Neuronal stem cell (in vitro differentiated cells): ENCODE measurements at regions not wholly inside any gene's neighbourhood (a gene's known extent, or its start where the extent isn't known, plus 50 kb on each side); places are given as distances from the start of the nearest gene placed in this dataset.

Experiments used
- DNase-seq: peaks from one replicate; pipeline ENCODE4 v3.0.0-alpha.2; 2013; ENCODE audit warnings: low spot score
- H2AFZ ChIP-seq: one replicate; pipeline ENCODE4 v1.6.1; 2013; ENCODE audit warnings: mild to moderate bottlenecking, low read length, inconsistent platforms
- H2AK5ac ChIP-seq: 2 replicates; pipeline ENCODE4 v1.6.1; 2013; ENCODE audit warnings: low read depth, mild to moderate bottlenecking, inconsistent platforms, low read length, moderate library complexity, mixed read lengths
- H2BK120ac ChIP-seq: 2 replicates; pipeline ENCODE4 v1.6.1; 2013; ENCODE audit warnings: low read depth, mild to moderate bottlenecking, inconsistent platforms, low read length, moderate library complexity, mixed read lengths
- H2BK12ac ChIP-seq: one replicate; pipeline ENCODE4 v1.6.1; 2013; ENCODE audit warnings: low read length, inconsistent platforms
- H2BK15ac ChIP-seq: 2 replicates; pipeline ENCODE4 v1.6.1; 2013; ENCODE audit warnings: mild to moderate bottlenecking, low read length, inconsistent platforms, mixed read lengths
- H2BK5ac ChIP-seq: one replicate; pipeline ENCODE4 v1.6.1; 2013; ENCODE audit warnings: inconsistent platforms, mild to moderate bottlenecking, low read length, moderate library complexity
- H3K14ac ChIP-seq: one replicate; pipeline ENCODE4 v1.6.1; 2013; ENCODE audit warnings: low read length, inconsistent platforms
- H3K18ac ChIP-seq: 2 replicates; pipeline ENCODE4 v1.6.1; 2013; ENCODE audit warnings: low read length, inconsistent platforms
- H3K23ac ChIP-seq: 2 replicates; pipeline ENCODE4 v1.6.1; 2013; ENCODE audit warnings: low read depth, mild to moderate bottlenecking, mixed read lengths, low read length, inconsistent platforms; ENCODE audit not compliant: poor library complexity
- H3K27ac ChIP-seq: replicated peaks from 3 replicates; pipeline ENCODE4 v1.5.1; 2013; ENCODE audit warnings: low read length, inconsistent platforms
- H3K27me3 ChIP-seq, 3 experiments: 2 replicates each; pipeline ENCODE4 v1.6.1; 2013; ENCODE audit warnings: low read length in 3 of 3, mild to moderate bottlenecking in 2 of 3, inconsistent platforms in 1 of 3, low read depth in 1 of 3, mixed read lengths in 1 of 3, moderate library complexity in 1 of 3; ENCODE audit not compliant: control insufficient read depth in 3 of 3, insufficient read depth in 3 of 3
- H3K36me3 ChIP-seq, 2 donors: replicated peaks in 1 of 2; 2 replicates each; pipeline ENCODE4 v1.6.1; 2013; ENCODE audit warnings: low read length in 2 of 2; ENCODE audit not compliant: control insufficient read depth in 2 of 2, insufficient read depth in 2 of 2
- H3K4ac ChIP-seq: 2 replicates; pipeline ENCODE4 v1.6.1; 2013; ENCODE audit warnings: inconsistent platforms, mild to moderate bottlenecking, low read length, moderate library complexity
- H3K4me1 ChIP-seq, 2 donors: 1 replicate in 1 of 2; 2 replicates in 1 of 2; pipeline ENCODE4 v1.6.1; 2013; ENCODE audit warnings: low read length in 2 of 2, low read depth in 1 of 2; ENCODE audit not compliant: control insufficient read depth in 2 of 2, insufficient read depth in 1 of 2
- H3K4me2 ChIP-seq: one replicate; pipeline ENCODE4 v1.6.1; 2013; ENCODE audit warnings: mild to moderate bottlenecking, low read length, inconsistent platforms; ENCODE audit not compliant: insufficient read depth, poor library complexity, severe bottlenecking
- H3K4me3 ChIP-seq, 2 donors: 2 replicates each; pipeline ENCODE4 v1.5.1; 2013; ENCODE audit warnings: low read length in 2 of 2, mild to moderate bottlenecking in 2 of 2, inconsistent platforms in 1 of 2, moderate library complexity in 1 of 2
- H3K79me1 ChIP-seq: one replicate; pipeline ENCODE4 v1.6.1; 2013; ENCODE audit warnings: low read depth, mild to moderate bottlenecking, inconsistent platforms, low read length, moderate library complexity
- H3K9ac ChIP-seq: one replicate; pipeline ENCODE4 v1.6.1; 2013; ENCODE audit warnings: mild to moderate bottlenecking, low read depth, low read length, inconsistent platforms; ENCODE audit not compliant: poor library complexity
- H3K9me3 ChIP-seq, 2 donors: replicated peaks in 1 of 2; 2 replicates each; pipeline versions ENCODE3 to v1.6.1; 2013; ENCODE audit warnings: low read length in 2 of 2, mild to moderate bottlenecking in 2 of 2, inconsistent platforms in 1 of 2, low read depth in 1 of 2, mixed read lengths in 1 of 2, moderate library complexity in 1 of 2; ENCODE audit not compliant: control insufficient read depth in 2 of 2, insufficient read depth in 1 of 2
- H4K8ac ChIP-seq: one replicate; pipeline ENCODE4 v1.6.1; 2013; ENCODE audit warnings: low read depth, mild to moderate bottlenecking, inconsistent platforms, low read length, moderate library complexity
- H4K91ac ChIP-seq: one replicate; pipeline ENCODE4 v1.6.1; 2013; ENCODE audit warnings: low read length, low read depth, mild to moderate bottlenecking, inconsistent platforms; ENCODE audit not compliant: poor library complexity
- WGBS, 2 donors: extraction: QIAGEN DNeasy Blood & Tissue Kit; methylation state at CpG; one replicate each; pipeline ENCODE4 v1.1.7; 2013; ENCODE audit warnings: missing lambda C conversion rate in 2 of 2, mixed read lengths in 1 of 2; ENCODE audit not compliant: insufficient read length in 2 of 2, insufficient replicate concordance in 1 of 2; ENCODE audit errors: extremely low coverage in 2 of 2; 5-methylcytosine and 5-hydroxymethylcytosine counted together

DNA sequence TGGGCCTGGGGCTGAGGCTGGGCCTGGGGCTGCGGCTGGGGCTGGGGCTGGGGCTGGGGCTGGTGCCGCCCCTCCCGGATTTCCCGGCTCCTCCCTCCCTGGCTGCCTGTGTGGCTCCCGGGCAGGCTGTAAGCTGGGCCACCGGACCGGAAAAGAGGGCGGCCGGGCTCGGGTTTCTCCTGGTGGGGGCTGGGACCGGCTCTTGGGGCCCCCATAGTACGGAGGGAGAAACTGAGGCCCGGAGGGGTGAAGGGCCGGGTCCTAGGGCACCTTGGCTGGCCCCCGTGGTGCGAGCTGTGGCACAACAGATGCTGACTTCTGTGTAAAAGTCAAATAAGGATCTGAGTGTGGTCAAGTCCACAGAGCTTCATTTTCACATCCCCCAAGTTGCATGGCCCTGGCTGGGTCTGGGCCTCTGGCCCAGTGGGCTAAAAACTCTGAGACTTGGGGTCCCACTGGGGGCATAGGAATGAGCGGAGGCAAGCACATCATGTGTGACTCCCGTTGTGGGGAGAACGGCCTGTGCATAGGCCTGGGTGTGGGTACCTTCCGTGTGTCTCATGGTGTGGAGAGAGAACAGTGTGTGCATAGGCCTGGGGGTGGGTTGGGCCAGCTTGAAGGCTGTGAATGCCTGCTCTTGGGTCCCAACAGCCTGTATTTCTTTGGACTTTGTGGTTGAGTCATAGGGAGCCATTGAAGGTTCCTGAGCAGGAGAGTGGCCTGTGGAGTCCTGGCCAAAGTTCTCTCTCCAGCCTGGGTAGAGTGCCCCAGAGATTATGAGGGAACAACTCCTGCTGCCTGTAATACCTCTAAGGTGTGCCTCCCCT lies 123.9 kb upstream of the CIBAR2 start:
- Histone ChIP-seq H2BK12ac (peak overlapping the region; percentile 88), H2BK5ac (peak overlapping the region; percentile 84), H3K18ac (peak overlapping the region; percentile 97), H2BK15ac (peak overlapping the region; percentile 90), H3K14ac (no peak overlapping the region), H2BK120ac (peak overlapping the region; percentile 24), H3K36me3 (no peaks in the 10 kb centered on the region), H3K79me1 (peaks cover 2% of the 10 kb centered on the region), H3K4me2 (peak overlapping the region; percentile 98), H2AK5ac (peak overlapping the region; percentile 93), H3K4me3 (peak overlapping the region; percentile 17 to 39), H3K27me3 (peaks cover 0 to 11% (median 0%) of the 10 kb centered on the region in 3 experiments), H3K9ac (peak overlapping the region; percentile 30), H3K9me3 (no peaks in the 10 kb centered on the region), H3K27ac (no peak overlapping the region), H2AFZ (peak overlapping the region; percentile 77), H4K91ac (no peak overlapping the region), H4K8ac (no peak overlapping the region), H3K4me1 (peaks cover 20 to 28% of the 10 kb centered on the region in 2 donors), H3K23ac (no peak overlapping the region), H3K4ac (no peak overlapping the region)
- WGBS, 2 donors = no CpG with 5 or more reads among the region's 20 CpGs
- DNase-seq = no peak

GRCh38 chr16:85236818-85237150 lies 124.5 kb upstream of the CIBAR2 start:
- peak overlapping the region; percentile 59 for H3K18ac ChIP-seq
- H3K27ac ChIP-seq = no peak overlapping the region
- no peaks in the 10 kb centered on the region for H3K9me3 ChIP-seq
- peaks cover 2% of the 10 kb centered on the region for H3K79me1 ChIP-seq
- no peak overlapping the region for H4K8ac ChIP-seq
- no peak overlapping the region for H3K4me2 ChIP-seq
- no peak overlapping the region for H2AFZ ChIP-seq
- no peak overlapping the region for H3K4ac ChIP-seq
- H3K4me1 ChIP-seq = peaks cover 20 to 28% of the 10 kb centered on the region in 2 donors
- no peak overlapping the region for H4K91ac ChIP-seq
- H3K23ac ChIP-seq = no peak overlapping the region
- H3K27me3 ChIP-seq = peaks cover 0 to 11% (median 0%) of the 10 kb centered on the region in 3 experiments
- no peaks in the 10 kb centered on the region for H3K36me3 ChIP-seq
- no peak overlapping the region for H3K4me3 ChIP-seq
- WGBS, 2 donors = no CpG with 5 or more reads among the region's 5 CpGs
- no peak for DNase-seq
- H2BK5ac ChIP-seq = no peak overlapping the region
- H2BK15ac ChIP-seq = no peak overlapping the region
- H3K9ac ChIP-seq = peak overlapping the region; percentile 30
- no peak overlapping the region for H2AK5ac ChIP-seq
- no peak overlapping the region for H2BK12ac ChIP-seq
- no peak overlapping the region for H3K14ac ChIP-seq
- no peak overlapping the region for H2BK120ac ChIP-seq

DNA sequence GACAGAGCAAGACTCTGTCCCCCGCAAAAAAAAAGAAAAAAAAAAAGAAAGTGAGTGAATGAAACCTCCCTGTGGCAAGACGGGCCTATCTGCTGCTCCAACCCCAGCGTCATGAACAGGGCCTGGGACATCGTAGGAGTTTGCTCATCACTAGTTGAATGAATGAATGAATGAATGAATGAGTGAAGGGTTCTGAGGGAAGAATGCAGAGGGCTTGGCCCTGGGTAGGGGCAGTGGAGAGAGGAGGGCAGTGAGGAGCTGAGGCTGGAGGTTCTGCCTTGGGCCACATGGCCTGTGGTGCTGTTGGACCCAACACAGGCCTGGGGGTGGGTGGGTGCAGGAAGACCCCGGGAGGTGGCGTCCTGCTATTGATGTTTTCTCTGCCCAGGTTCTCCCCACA lies 125.5 kb upstream of the CIBAR2 start:
- no peaks in the 10 kb centered on the region for H3K36me3 ChIP-seq
- DNase-seq = no peak
- peaks cover 20 to 35% of the 10 kb centered on the region in 2 donors for H3K4me1 ChIP-seq
- H4K8ac ChIP-seq = no peak overlapping the region
- peak overlapping the region; percentile 87 for H2AFZ ChIP-seq
- H3K9me3 ChIP-seq = no peaks in the 10 kb centered on the region
- no peak overlapping the region for H3K4ac ChIP-seq
- peaks cover 0 to 9% (median 0%) of the 10 kb centered on the region in 3 experiments for H3K27me3 ChIP-seq
- H3K4me3 ChIP-seq = peak overlapping the region in 1 of 2 donors; percentile 28
- H2BK12ac ChIP-seq = peak overlapping the region; percentile 89
- no peak overlapping the region for H3K9ac ChIP-seq
- peak overlapping the region; percentile 91 for H3K18ac ChIP-seq
- H3K27ac ChIP-seq = no peak overlapping the region
- peak overlapping the region; percentile 9 for H2AK5ac ChIP-seq
- no peak overlapping the region for H3K14ac ChIP-seq
- H3K23ac ChIP-seq = no peak overlapping the region
- peaks cover 2% of the 10 kb centered on the region for H3K79me1 ChIP-seq
- H2BK15ac ChIP-seq = peak overlapping the region; percentile 79
- no CpG with 5 or more reads among the region's 6 CpGs for WGBS, 2 donors
- no peak overlapping the region for H2BK5ac ChIP-seq
- no peak overlapping the region for H3K4me2 ChIP-seq
- H4K91ac ChIP-seq = no peak overlapping the region
- no peak overlapping the region for H2BK120ac ChIP-seq

DNA sequence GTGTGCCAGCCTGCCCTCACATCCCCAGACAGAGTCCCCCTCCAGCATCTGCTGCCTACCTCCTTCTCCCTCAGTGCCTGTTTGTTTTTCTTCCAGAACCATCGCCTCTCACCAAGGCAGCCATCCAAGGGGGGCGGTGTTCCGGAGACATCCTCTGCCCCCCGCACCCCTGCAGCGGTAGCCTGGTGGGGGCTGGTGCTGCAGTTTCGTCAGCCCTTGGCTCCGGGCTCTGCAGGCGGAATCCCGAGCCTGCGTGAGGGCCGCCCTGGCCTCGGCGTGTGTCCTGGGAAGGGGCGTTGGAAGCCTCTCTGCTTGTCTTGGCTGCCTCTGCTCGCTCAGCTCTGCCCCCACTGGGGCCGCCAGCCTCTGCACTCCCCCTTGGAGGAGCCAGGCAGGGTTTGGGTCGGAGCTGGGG lies 126.0 kb upstream of the CIBAR2 start:
- peaks cover 0 to 9% (median 0%) of the 10 kb centered on the region in 3 experiments for H3K27me3 ChIP-seq
- H3K23ac ChIP-seq = no peak overlapping the region
- no peak overlapping the region for H3K14ac ChIP-seq
- H2BK5ac ChIP-seq = no peak overlapping the region
- peaks cover 20 to 35% of the 10 kb centered on the region in 2 donors for H3K4me1 ChIP-seq
- peak overlapping the region; percentile 87 for H2AFZ ChIP-seq
- peaks cover 2% of the 10 kb centered on the region for H3K79me1 ChIP-seq
- H3K4me2 ChIP-seq = no peak overlapping the region
- peak overlapping the region in 1 of 2 donors; percentile 28 for H3K4me3 ChIP-seq
- H3K9me3 ChIP-seq = no peaks in the 10 kb centered on the region
- H3K18ac ChIP-seq = peak overlapping the region; percentile 91
- no peak overlapping the region for H3K4ac ChIP-seq
- peak overlapping the region; percentile 41 for H2BK120ac ChIP-seq
- H4K8ac ChIP-seq = no peak overlapping the region
- H3K36me3 ChIP-seq = no peaks in the 10 kb centered on the region
- H3K9ac ChIP-seq = no peak overlapping the region
- peak overlapping the region; percentile 89 for H2BK12ac ChIP-seq
- DNase-seq = no peak
- H2BK15ac ChIP-seq = peak overlapping the region; percentile 79
- peak overlapping the region; percentile 9 for H2AK5ac ChIP-seq
- H3K27ac ChIP-seq = no peak overlapping the region
- WGBS, 2 donors = no CpG with 5 or more reads among the region's 17 CpGs
- no peak overlapping the region for H4K91ac ChIP-seq
